Esophagus squamous epithelium (tissue), 4 donors: ENCODE measurements at regions not wholly inside any gene's neighbourhood (a gene's known extent, or its start where the extent isn't known, plus 50 kb on each side); places are given as distances from the start of the nearest gene placed in this dataset.

ENCODE experiments used
- POLR2A ChIP-seq, 4 donors: fragments of 450-650 bp; IDR thresholded peaks; one replicate each; pipeline ENCODE4 v1.6.1; 2017; ENCODE audit warnings: antibody characterized with exemption in 4 of 4, mild to moderate bottlenecking in 4 of 4, moderate library complexity in 3 of 4
- TF ChIP-seq, protein P1 (sequence below), 6 experiments: fragments of 450-650 bp in 4 of 6; fragments of 200-600 bp in 2 of 6; sonication (generic) in 2 of 6; IDR thresholded peaks; one replicate each; pipeline ENCODE4 v1.5.1; 2016 to 2019; ENCODE audit warnings: antibody characterized with exemption in 6 of 6, mild to moderate bottlenecking in 4 of 6, moderate library complexity in 4 of 6

- TF ChIP-seq, protein P1, sequence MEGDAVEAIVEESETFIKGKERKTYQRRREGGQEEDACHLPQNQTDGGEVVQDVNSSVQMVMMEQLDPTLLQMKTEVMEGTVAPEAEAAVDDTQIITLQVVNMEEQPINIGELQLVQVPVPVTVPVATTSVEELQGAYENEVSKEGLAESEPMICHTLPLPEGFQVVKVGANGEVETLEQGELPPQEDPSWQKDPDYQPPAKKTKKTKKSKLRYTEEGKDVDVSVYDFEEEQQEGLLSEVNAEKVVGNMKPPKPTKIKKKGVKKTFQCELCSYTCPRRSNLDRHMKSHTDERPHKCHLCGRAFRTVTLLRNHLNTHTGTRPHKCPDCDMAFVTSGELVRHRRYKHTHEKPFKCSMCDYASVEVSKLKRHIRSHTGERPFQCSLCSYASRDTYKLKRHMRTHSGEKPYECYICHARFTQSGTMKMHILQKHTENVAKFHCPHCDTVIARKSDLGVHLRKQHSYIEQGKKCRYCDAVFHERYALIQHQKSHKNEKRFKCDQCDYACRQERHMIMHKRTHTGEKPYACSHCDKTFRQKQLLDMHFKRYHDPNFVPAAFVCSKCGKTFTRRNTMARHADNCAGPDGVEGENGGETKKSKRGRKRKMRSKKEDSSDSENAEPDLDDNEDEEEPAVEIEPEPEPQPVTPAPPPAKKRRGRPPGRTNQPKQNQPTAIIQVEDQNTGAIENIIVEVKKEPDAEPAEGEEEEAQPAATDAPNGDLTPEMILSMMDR (IDR thresholded peaks at IDR 0.05) = no peak
- TF ChIP-seq POLR2A (IDR thresholded peaks at IDR 0.05) = no peak
Observed at GRCh38 chr18:60191926-60192325, 180.6 kb downstream of the MC4R start.
